ENCODE measurements at regions not wholly inside any gene's neighbourhood (a gene's known extent, or its start where the extent isn't known, plus 50 kb on each side); places are given as distances from the start of the nearest gene placed in this dataset.
"Not testable (repeated sequence)": the region's sequence is repeated elsewhere in the genome, so short reads cannot be mapped to it uniquely, and the experiment has no call there.

DNA sequence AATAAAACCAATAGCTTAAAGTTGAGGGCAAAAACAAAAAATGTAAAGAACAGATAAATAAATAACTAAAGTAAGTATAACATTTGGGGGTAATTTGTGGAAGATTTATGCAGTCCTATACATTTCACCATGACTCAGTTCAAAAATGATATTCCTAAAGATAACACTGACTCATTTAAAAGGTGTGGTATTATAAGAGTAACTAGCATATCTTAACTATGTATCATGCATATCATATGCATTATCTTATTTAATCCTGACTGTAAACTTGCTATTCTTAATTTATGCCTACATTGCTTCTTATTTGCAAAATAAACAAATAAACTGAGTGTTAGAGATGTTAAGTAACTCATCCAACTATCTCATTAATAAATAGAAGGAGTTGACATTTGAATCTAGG, 726.5 kb upstream of the PKDCC start:
- TF ChIP-seq, protein P1, sequence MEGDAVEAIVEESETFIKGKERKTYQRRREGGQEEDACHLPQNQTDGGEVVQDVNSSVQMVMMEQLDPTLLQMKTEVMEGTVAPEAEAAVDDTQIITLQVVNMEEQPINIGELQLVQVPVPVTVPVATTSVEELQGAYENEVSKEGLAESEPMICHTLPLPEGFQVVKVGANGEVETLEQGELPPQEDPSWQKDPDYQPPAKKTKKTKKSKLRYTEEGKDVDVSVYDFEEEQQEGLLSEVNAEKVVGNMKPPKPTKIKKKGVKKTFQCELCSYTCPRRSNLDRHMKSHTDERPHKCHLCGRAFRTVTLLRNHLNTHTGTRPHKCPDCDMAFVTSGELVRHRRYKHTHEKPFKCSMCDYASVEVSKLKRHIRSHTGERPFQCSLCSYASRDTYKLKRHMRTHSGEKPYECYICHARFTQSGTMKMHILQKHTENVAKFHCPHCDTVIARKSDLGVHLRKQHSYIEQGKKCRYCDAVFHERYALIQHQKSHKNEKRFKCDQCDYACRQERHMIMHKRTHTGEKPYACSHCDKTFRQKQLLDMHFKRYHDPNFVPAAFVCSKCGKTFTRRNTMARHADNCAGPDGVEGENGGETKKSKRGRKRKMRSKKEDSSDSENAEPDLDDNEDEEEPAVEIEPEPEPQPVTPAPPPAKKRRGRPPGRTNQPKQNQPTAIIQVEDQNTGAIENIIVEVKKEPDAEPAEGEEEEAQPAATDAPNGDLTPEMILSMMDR (conservative IDR thresholded peaks at IDR 0.05) = no peak
- no peak for TF ChIP-seq ZFX (IDR thresholded peaks at IDR 0.05)
- no peak overlapping the region for H3K27ac ChIP-seq

DNA sequence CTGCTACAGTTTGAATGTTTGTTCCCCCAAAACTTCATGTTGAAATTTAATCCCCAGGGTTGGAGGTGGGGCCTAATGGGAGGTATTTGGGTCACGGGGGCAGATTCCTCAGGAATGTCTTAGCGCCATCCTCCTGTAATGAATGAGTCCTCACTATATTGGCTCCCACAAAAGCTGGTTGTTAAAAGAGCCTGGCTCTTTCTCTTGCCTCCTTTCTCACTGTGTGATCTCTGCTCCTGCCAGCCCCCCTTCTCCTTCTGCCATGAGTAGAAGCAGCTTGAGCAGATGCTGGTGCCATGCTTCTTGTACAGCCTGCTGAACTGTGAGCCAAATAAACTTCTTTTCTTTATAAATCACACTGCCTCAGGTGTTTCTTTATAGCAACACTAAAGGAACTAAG, 721.0 kb upstream of the PKDCC start:
- H3K27ac ChIP-seq = no peak overlapping the region
- TF ChIP-seq, protein P1 (conservative IDR thresholded peaks at IDR 0.05) = no peak
- no peak for TF ChIP-seq ZFX (IDR thresholded peaks at IDR 0.05)

DNA sequence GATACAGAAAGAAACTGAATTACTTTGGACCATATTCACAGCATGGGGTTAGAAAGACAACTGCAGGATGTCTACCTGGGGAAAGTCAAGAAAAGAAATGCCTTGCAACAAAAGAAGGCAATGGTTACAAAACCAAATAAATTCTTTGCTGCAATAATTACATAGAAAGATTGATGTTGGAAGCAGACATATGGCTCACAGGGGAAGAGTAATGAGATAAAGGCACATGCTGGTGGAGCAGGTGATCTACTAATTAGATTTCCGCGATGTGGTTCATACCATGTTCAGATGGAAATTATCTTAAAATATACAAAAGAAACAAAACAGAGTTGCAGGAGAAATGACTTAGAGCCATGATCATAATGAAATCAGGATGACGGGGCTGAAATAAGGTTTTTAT, 718.8 kb upstream of the PKDCC start:
- TF ChIP-seq, protein P1 (conservative IDR thresholded peaks at IDR 0.05) = no peak
- no peak for TF ChIP-seq ZFX (IDR thresholded peaks at IDR 0.05)
- no peak overlapping the region for H3K27ac ChIP-seq

DNA sequence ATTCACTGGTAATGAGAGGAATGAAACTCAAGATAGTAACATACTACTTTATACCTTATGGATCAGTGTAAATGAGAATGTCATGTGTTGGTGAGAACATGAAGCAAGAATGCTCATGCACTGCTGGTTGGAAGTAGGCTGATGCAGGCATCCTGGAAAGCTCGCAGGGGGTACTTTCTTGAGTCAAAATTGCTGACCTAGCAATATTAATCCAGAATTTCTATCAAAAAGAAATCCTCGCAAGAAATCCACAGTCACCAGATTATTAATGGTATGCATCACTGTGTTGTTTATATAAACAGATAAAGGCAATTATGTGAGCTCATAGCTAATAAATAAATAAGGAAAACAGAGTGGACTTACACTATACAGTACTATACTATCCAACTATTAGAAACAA, 713.7 kb upstream of the PKDCC start:
- no peak overlapping the region for H3K27ac ChIP-seq
- no peak for TF ChIP-seq ZFX (IDR thresholded peaks at IDR 0.05)
- TF ChIP-seq, protein P1 (conservative IDR thresholded peaks at IDR 0.05) = no peak

DNA sequence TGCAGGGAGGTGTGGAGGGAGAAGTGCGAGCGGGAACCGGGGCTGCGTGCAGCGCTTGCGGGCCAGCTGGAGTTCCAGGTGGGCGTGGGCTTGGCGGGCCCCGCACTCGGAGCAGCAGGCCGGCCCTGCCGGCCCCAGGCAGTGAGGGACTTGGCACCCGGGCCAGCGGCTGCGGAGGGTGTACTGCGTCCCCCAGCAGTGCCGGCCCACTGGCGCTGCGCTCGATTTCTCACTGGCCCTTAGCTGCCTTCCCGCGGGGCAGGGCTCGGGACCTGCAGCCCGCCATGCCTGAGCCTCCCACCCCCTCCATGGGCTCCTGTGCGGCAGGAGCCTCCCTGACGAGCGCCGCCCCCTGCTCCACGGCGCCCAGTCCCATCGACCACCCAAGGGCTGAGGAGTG, 712.2 kb upstream of the PKDCC start:
- not testable (repeated sequence) for H3K27ac ChIP-seq

DNA sequence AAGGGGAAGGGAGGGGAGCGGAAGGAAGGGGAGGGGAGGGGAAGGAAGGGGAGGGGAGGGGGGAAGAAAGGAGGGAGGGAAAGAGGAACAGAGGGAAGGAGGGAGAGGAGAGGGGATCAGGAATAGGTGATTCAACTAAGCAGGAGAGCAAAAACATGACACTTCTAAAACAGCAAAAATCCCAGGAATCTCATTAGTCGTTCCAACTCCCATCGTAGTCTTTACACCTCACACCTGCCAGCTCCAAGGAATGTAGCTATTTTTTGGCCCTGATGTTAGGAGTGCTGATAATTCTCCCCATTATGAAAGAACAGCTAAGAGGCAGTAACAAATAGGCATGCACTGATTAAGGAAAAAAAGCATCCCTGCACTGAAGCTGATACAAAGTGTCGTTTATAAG, 709.9 kb upstream of the PKDCC start:
- TF ChIP-seq, protein P1 (conservative IDR thresholded peaks at IDR 0.05) = no peak
- no peak overlapping the region for H3K27ac ChIP-seq

DNA sequence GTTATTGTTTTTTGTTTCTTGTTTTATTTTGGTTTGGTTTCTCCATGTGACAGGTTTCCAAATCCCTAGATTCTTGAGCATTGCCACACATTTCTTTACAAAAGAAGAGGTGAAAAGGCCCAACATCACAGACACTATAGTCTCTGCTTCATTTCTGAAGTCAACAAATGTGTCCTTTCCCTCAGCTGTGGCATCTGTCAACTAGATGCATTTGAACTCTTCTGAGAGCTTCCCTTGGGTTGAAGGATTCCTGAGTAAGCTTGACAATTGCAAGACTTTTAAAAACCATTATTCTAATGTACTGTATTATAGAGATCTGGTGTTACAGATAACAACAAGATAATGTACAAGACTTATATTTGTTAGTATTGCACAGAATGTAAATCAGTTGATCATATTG, 703.3 kb upstream of the PKDCC start:
- TF ChIP-seq, protein P1 (conservative IDR thresholded peaks at IDR 0.05) = no peak
- TF ChIP-seq ZFX (IDR thresholded peaks at IDR 0.05) = no peak
- no peak overlapping the region for H3K27ac ChIP-seq

DNA sequence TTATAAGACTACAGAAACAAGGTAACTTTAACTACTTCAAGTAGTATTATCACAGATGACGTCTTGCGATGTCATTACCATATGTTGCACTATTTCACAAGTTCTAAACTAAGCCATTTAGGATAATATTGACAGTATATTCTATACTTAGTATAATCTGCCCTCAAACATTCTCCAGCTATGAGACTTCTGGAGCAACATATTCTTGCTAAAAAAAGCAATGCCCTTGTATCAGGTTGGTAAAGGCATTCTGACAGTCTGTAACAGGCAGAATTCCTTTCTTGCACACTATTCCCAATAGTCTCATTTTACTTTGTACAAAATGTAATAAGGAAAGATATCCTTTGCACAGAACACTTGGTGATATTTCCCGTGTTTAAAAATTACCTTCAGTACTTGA, 694.8 kb upstream of the PKDCC start:
- TF ChIP-seq, protein P1 (conservative IDR thresholded peaks at IDR 0.05) = no peak
- TF ChIP-seq ZFX (IDR thresholded peaks at IDR 0.05) = no peak
- no peak overlapping the region for H3K27ac ChIP-seq
